NCI-H510A treated with DMSO at 0.1 percent for 48 hours (cell line): ENCODE measurements at regions not wholly inside any gene's neighbourhood (a gene's known extent, or its start where the extent isn't known, plus 50 kb on each side); places are given as distances from the start of the nearest gene placed in this dataset.

ENCODE experiments used
- DNase-seq: peaks from one replicate; lab custom pipeline; 2025; lab: John Stamatoyannopoulos, UW

DNA sequence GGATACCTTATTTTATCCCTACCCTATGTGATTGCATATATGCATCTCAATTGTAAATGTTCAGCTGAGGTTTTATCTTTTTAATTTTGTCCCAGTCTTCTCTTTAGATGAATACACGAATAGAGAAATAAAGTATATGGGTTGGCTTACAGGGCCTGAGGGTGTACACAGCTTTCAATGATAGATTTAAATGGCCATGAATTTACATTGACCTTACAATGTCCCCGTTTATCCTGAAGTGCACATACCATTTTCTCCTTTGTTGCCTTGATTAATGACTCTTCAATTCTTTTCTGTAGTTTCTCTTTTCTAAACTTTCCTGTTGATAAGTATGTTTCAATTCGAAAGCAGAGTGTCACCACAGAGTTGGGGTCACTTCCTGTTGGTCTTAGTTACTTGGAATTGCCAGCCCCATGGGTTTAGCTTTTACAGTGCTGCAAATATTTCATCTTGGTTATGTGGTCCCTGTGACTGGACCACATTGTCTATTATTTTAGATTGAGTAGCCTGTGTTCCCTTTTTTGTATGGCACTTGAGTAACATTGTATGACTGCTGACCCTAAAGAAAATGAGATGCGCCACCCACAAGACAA, 1616.3 kb upstream of the ACVR2A start:
- no peak for DNase-seq

DNA sequence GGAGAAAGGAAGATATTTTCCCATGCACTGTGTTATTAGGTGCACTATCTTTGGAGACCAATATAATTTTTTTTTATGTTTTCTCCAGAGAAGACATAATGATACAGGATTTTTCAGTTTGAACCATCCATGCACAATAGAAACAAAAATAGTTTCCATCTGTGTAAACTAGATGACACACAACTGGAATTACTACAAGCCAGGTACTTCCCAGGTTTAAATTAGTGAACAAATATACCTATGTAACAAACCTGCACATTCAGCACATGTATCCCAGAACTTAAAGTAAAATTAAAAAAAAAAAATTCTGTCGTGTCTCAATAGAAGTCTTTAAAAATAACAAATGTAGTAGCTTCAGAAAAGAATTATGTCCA, 1616.8 kb upstream of the ACVR2A start:
- no peak for DNase-seq

DNA sequence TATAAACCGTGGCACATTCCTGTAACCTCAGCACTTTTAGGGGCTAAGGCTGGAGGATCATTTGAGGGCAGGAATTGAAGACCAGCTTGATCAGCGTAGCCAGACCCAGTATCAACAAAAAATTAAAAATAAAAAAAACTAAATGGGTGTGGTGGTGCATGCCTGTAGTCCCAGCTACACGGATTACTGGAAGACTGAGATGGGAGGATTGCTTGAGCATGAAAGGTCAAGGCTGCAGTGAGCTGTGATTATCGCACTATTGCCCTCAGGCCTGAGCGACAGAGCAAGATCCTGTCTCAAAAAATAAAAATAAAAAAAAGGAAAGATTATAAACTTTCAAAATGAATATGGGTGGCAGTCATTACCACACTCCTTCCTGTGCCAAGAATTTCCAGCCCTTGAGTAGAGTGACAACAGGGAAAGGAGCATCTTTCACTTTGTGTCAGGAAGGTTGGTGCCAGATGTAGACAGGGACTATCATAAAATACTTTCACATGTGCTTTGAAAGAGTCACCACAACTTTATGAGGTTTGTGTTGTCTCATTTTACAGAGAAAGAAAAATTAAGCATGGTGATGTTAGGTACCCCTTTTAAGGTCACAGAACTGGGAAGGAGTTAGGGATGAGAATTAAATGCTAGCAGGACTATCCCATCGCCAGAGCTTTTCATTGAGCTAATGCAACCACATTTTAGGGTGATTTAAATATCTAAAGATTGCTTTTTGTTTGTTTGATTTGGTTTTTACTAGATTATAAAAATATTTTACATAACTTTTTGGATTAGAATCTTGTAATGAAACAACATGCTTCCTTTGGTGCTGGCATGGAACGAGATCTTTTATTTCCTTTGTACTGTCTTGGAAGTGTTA, 1617.4 kb upstream of the ACVR2A start:
- DNase-seq = no peak

DNA sequence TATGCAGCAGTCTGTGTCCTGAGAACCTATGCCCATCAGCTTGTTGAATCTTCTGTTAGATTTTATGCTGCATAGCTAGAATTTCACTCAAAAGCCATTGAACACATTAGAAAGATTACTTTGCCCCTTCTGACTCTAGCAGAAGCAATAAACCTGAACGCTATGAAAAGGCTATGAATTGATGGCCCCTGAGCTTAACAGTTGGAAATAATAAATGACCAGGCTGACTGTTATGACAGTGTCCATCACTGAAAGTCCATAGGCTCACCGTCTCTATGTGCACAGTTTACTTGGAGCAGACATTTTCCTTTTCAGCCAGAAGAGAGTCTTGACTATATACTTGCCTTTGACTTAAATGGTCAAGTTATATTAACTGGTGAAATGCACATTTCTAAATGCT, 1618.8 kb upstream of the ACVR2A start:
- DNase-seq = no peak

DNA sequence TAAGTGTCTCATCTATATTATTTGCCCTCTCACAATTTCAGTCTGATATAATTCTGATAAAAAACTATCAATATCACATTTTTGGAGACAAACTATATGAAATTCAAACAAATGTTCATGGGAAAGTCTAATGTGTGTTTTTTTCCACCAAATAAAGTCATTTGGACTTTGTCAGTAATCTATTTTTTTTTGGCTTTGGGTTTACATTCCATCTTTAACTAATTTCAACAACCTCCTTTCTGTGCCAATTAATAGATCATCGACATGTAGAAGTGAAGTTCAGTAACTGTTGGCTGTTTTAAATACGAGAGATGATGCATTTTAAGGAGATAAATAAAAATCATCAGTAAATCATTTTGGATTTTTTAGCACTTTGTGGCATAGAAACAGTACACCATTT, 1623.0 kb upstream of the ACVR2A start:
- no peak for DNase-seq

DNA sequence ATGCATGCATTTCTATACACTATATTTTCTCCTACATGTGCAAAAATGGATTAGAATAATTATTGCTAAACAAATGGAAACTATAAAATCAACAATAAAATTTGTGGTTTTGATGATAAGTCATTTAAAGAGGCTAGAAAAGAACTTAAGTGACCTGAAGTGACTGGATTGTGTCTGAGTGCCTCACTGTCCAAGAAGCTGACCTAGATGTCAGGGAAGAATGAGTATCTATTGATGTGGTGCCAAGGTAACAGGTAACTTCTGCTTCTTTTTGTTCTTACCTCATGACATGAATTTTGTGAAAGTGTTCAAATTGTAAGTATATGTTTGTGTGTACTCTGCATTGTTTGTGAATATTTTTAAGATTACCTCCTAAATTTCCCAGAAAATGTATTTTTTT, 1623.9 kb upstream of the ACVR2A start:
- no peak for DNase-seq

DNA sequence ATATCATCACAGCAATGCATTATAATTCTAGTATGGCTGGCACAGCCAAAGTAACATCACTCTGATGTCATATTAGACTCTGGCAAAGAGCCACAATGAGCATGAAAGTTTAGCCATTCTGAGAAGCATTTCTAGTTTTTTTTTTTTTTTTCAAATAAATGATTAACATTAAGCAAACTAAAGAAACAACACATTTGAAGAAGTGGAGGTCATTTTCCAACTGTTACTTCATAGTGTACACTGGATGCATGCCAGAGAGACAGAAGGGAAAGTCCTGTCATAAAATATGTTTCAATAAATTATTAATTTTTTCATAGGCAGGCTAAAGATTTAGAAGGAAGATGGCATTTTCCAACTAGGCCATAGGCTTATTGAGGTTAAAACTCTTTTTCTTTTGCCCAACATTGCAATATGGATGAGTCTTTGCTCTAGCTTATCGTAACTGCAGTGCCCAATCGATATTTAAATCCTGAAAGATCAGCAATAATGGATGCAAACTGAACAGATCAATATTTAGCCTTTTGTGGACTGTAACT, 1630.4 kb upstream of the ACVR2A start:
- no peak for DNase-seq

DNA sequence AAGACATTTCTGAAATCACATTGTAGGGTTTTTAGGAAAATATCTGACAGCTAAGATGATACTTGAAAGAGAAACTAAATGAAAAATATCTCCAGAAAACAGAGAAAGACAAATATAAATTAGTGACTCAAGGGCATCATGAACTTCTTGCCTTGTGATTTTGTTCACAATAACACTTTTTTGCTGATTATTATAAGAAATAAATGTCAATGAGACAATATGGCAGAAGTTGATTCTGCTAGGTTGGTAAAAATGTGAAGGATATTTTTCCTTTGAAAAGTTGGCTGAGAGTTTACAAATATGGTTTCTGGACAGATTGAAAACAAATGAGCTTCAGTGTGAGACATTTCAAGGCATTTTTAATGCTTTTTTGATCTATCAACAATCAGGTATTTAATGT, 1631.2 kb upstream of the ACVR2A start:
- no peak for DNase-seq

DNA sequence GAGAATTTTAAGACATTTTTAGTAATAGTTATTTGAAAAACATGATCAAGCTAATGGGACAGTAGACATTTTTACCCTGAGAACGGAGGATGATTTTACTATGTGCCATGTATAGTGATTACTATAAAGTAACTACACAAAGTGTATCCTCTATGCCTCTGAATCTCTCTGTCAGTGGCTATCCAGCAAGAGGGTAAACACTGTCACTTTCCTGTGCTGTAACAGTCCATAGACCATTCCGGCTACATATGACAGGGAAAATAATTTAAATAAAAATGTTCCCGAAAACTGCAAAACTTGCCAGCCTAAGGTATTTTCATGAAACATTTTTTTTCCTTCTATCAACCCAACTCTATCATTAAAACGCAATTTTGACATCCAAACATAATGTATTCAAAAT, 1632.2 kb upstream of the ACVR2A start:
- DNase-seq = no peak

DNA sequence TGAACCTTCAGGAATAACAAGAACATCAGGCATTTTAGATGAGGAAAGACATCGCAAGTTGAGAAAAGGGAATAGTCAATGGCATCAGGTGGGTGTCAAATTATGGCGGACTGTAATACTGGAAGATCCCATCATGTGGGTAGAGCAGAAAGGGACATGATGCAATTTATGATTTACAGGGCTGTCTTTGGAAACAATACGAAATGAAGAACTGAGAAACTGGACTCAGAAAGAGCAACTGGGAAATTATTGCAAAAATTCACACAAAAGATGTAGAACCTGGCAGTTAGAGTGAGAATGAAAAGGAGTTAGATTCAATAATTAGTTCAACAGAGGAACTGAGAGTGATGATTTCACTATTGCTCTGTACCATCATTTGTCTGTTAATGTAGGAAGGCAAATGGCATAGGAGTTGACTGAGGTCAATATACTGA, 1635.0 kb upstream of the ACVR2A start:
- DNase-seq = no peak

DNA sequence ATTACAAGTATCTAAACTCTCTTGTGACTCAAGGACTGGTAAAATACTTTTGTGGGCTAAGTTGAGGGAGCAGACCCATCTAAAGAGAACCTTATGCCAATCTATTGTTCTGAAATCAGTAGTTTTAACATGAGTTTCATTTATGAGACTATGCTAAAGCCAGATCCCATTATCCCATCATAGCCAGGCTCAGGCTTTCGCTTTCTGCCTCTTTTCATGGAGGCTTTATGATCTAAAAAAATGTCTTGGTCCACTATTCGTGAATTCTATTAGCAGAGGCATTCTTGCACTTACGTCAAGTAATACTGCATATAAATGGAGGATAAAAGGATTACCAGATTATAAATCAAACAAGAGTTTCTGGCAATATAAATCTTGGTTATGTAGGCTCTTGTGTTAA, 1636.9 kb upstream of the ACVR2A start:
- DNase-seq = no peak

DNA sequence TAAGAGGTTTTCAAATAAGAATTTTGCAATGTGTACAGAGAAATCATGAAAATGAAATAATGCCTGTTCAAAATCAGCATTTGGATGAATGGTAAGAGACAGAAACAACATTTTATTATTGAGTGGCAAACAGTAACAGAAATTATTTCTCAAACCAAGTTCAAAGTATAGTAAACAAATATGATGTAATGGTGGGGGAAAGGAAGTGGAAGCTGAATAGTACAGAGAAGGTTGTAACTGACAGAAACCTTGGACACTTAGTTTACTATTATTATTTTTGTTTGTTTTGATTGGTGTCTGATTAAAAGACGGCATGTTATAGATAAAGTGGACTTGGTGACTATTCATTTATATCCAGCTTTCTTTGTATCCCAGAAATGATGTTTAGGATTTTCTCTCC, 1637.4 kb upstream of the ACVR2A start:
- no peak for DNase-seq

DNA sequence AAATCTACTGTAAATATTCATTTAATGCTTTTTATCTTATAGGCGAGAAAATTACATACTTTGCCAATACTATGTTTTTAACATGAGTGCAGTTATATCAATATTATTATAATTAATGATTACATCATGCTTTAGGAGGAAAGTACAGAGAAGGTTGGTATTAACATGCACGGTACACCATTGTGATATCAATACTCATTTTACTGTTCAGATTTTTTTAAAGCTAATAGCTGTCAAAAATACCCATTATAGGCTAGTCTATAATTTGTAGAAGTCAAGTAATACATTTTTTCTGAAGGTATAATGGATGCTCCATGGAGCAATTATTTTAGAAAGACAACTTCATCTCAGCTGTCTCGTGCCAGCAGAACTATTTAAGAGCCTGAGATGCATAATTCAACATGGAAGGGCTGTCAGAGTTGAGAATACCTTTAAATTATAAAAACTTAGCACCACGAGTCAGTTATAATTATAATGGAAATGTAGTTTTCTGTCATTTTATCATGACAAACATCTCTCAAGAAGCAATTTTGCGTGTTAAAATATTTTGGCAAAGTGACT, 1641.7 kb upstream of the ACVR2A start:
- DNase-seq = no peak

DNA sequence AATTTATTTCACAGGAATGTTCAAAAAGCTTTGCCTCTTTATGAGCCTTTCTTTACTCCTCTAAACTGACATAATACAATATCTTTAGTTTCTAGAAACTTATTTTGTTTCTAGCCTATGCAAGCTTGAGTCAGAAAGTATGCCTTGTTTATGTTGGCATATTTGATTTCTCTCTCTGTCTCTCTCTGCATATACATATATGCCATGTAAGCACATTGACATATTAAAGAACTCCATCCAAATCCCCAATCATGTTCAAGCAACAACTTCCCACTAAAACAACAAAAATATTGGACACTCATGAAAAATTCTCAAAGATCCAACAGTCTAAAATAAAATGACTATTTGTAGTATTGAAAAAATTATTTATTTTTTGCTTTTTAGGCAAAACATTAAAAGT, 1651.2 kb upstream of the ACVR2A start:
- no peak for DNase-seq

DNA sequence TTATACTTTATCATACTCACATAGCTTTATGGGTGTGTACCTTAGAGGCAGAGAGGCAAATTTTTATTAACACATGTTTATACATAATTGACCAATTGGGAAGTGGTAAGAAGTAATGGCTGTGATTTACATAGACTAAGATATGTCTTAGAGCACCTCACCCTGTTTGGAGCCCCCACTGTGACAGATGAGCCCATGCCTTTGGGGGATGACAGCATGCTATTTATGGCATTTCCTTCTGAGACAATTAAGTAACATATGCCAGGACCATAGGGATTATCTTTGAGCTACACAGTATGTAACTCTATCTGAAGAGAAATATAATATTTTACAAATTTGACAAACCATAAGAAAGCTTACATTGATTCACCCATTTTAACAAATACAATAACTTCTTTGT, 1655.3 kb upstream of the ACVR2A start:
- DNase-seq = no peak

DNA sequence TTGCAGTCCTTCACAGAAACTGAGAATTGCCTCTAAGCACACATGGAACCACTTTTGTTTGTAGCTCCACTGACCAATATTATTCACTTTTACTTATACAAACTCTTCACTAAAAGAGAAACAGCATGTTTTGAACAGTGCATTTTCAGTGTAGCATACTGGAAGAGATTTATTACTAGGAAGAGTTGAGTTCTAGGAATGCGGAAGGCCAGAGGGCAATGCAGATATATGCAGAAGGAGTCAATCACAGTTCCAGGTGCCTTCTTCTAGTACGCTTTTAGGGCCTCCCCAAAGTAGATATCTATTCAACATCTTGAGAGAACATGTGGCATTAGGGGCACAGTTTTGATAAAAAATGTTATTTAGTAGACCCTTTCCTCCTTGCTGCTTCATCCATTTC, 1654.0 kb upstream of the ZEB2 start:
- DNase-seq = no peak

DNA sequence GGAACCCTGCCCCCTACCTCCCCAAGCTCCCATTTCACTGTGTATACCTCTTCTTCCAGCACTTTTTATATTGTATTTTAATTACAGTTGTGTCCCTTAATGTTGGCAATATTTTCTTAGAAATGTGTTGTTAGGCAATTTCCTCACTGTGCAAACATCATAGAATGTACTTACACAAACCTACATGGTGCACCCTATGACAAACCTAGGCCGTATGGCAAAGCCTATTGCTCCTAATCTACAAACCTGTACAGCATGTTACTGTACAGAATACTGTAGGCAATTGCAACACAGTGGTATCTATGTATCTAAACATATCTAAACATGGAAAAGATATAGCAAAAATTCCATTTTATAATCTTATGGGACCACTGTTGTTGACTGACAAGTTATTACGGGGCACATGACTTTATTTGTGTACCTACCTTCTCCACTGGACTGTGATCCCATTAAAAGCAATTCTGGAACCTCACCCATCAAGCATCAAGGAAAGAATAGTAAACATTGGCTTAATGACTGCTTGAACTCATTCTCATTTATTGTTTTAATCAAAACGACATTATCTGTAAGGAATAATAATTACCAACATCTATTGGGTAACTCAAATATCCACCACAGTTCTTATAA, 1641.5 kb upstream of the ZEB2 start:
- DNase-seq = no peak

DNA sequence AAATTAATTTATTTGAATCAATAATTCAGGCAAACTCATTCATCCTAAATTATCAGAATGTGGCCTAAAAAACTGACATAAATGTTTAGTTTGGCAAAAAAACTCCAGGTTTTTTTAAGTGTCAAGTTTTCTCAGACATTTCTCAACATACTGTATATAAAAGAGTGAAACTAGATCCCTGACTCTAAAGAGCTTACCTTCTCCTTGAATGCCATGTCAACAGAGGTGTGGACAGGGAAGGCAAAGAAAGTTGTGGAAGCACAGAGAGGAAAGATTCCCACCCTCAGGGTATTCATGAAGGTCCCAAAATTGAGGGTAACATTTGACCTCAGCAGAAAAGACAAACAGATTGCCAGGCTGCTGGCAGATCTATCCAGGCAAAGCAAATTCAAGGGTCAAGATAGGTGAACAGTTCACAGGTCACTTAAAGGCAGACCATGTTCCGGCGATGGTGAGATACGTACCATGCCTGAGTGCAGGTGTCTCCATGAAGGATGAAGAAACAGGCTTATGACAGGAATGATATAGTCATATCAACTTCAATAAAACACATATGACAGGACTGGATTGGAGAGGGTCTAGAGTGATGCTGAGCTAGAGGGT, 1638.3 kb upstream of the ZEB2 start:
- no peak for DNase-seq

DNA sequence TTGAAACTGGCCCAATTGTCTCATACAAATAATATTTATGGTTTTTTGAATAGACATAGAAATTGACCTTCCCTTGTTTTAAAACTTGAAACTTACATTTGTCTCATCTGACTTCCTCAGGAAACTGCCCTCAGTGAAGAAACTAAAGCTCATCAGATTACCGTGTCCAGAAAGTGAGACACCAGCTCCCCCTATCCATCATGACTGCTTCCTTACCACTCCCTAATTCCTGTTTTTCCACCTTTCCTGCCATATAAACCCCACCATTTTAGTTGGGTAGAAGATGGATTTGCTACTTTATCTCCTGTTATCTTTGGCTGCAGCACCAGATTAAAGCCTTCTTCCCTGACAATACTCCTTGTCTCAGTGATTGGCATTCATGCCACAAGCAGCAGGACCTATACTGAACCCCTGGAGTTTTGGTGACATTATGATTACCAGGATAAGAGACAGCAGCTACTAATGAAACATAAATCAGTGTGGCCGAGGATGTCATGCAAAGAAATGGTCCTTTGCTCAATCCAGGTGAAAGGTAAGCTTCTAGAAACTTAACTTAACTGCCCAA, 1627.6 kb upstream of the ZEB2 start:
- no peak for DNase-seq

DNA sequence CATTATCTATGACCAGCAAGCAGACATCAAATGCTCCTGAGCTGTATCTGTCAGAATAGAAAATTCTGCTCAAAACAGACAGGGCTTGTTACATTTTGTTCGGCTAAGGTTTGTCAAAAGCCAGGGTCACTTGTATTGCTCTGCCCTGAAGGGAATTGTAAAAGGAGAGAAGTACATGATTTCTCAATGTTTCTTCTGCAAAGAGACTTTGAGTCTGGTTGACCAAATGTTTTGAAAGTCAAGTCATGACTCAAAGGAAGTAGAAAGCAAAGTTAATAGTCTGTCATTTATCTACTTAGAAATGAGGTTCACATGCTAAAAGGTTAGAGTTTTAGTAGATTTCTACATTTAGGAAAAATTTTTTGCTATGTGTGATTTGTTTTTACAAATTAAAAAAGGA, 1624.1 kb upstream of the ZEB2 start:
- DNase-seq = no peak

DNA sequence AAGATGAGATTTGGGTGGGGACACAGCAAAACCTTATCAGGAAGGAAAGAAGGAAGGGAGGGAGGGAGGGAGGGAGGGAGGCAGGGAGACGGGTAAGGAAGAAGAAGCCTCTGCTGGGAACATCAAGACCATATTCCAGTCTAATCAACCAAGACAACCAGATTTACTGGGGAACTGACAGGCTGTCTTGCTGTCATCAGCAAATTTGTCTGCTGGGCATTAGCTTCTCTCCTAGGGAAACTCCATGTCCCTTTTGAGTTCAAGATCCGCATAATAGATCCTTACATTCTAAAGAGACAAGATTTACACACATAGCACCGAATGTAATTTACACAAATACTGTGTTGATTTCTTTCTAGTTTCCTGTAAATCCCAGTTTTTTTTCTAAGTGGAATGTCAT, 1618.9 kb upstream of the ZEB2 start:
- no peak for DNase-seq

DNA sequence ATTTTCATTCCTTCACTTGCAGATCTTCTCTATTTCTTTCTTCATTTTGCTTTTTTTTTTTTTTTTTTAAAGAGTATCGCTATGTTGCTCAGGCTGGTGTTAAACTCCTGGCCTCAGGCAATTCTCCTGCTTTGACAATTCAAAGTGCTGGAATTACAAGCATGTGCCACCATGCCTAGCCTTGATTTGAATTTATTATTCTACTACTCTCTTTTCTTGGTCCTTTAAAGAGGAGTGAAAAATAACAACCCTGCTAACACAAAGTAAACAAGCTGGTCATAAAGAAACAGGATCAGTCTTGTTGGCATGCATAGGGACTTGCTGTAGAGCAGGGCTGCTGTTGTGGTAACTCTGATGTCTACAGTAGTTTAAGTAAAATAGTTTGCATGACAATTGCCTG, 1615.3 kb upstream of the ZEB2 start:
- DNase-seq = no peak
